Mesothelial cell of epicardium (in vitro differentiated cells): ENCODE measurements at regions not wholly inside any gene's neighbourhood (a gene's known extent, or its start where the extent isn't known, plus 50 kb on each side); places are given as distances from the start of the nearest gene placed in this dataset.

Experiments used
- DNase-seq, 2 experiments: peaks; one replicate each; pipeline ENCODE4 v3.0.0; 2021; ENCODE audit warnings: low spot score in 2 of 2; ENCODE audit not compliant: unreplicated experiment in 2 of 2
- H3K27ac Mint-ChIP-seq: 2 replicates; pipeline ENCODE4 v1.8.0; 2021; ENCODE audit warnings: mixed read lengths
- H3K27me3 Mint-ChIP-seq: 2 replicates; pipeline ENCODE4 v1.8.0; 2021; ENCODE audit warnings: low read depth, mixed read lengths
- H3K36me3 Mint-ChIP-seq: 2 replicates; pipeline ENCODE4 v1.8.0; 2021; ENCODE audit warnings: mixed read lengths
- H3K4me1 Mint-ChIP-seq: 2 replicates; pipeline ENCODE4 v1.8.0; 2021; ENCODE audit warnings: mixed read lengths
- H3K4me3 Mint-ChIP-seq: 2 replicates; pipeline ENCODE4 v1.8.0; 2021; ENCODE audit warnings: mild to moderate bottlenecking, moderate library complexity, mixed read lengths
- H3K9me3 Mint-ChIP-seq: 2 replicates; pipeline ENCODE4 v1.8.0; 2021; ENCODE audit warnings: mixed read lengths
- TF ChIP-seq, protein P1 (sequence below): fragments of 200-600 bp; sonication (generic); IDR thresholded peaks from one replicate; pipeline ENCODE4 v1.5.0; 2021; ENCODE audit warnings: antibody characterized with exemption; ENCODE audit not compliant: unreplicated experiment

DNA sequence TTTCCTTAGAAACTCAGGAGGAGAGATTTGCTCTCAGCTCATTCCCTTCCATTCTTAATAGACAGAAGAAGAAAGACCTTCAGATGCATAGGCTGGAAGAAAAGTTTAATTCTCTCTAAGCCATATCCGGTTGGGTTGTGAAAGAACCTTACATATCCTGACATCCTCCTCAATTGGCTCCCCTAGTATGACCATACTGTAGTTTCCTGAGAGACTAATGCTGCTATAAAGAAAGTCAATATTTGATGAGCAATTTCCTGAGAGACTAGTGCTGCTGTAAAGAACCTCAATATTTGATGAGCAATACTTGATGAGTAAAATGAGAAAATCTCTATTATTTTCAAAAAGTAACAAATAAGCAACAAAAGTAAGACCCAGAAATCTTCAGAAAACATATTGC, 888.5 kb upstream of the SORCS1 start:
- Mint-ChIP-seq H3K9me3 (peaks cover 5% of the 10 kb centered on the region), H3K27me3 (peaks cover 3% of the 10 kb centered on the region), H3K4me3 (no peak overlapping the region), H3K36me3 (no peaks in the 10 kb centered on the region), H3K27ac (no peak overlapping the region), H3K4me1 (no peaks in the 10 kb centered on the region)
- TF ChIP-seq, protein P1, sequence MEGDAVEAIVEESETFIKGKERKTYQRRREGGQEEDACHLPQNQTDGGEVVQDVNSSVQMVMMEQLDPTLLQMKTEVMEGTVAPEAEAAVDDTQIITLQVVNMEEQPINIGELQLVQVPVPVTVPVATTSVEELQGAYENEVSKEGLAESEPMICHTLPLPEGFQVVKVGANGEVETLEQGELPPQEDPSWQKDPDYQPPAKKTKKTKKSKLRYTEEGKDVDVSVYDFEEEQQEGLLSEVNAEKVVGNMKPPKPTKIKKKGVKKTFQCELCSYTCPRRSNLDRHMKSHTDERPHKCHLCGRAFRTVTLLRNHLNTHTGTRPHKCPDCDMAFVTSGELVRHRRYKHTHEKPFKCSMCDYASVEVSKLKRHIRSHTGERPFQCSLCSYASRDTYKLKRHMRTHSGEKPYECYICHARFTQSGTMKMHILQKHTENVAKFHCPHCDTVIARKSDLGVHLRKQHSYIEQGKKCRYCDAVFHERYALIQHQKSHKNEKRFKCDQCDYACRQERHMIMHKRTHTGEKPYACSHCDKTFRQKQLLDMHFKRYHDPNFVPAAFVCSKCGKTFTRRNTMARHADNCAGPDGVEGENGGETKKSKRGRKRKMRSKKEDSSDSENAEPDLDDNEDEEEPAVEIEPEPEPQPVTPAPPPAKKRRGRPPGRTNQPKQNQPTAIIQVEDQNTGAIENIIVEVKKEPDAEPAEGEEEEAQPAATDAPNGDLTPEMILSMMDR, result no peak
- DNase-seq, result no peak

DNA sequence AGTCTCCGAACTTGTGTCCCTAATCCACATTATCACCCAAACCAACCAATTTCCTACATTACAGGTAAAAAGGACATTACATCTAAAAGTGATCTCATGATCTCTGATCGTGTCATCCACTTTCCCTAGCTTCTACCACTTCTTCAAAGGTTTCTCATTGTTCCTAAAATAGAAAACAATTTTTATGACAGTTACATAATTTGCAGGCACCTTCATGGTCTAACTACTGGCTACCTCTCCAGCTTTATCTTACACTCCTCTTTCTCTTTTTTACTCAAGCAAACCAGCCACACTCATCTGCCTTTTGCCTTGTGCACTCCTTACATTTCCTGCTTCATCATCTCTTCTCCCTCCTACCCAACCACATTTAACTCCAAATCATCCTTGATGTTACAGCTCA, 886.7 kb upstream of the SORCS1 start:
- no peaks in the 10 kb centered on the region for H3K27me3 Mint-ChIP-seq
- no peak overlapping the region for H3K4me3 Mint-ChIP-seq
- peaks cover 8% of the 10 kb centered on the region for H3K9me3 Mint-ChIP-seq
- TF ChIP-seq, protein P1, result no peak
- no peaks in the 10 kb centered on the region for H3K4me1 Mint-ChIP-seq
- H3K27ac Mint-ChIP-seq, result no peak overlapping the region
- DNase-seq, result no peak
- no peaks in the 10 kb centered on the region for H3K36me3 Mint-ChIP-seq

DNA sequence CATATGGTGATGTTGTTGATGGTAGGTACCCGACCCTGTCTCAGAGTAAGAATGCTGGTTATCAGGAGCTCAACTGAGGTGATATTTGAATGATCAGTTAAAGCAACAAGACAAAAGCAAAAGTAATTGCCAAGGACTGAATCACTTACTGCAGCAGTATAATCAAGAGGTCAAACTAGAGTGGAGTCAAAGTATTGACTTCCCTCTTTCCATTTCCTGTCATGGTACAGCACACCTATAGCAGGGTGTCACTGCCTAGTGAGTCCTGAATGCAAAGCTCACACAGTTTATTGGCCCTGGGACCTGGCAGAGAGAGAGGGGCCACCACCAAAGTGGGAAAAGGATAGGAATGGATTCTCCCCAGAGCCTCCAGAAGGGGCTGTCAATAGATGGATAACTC, 886.1 kb upstream of the SORCS1 start:
- H3K27me3 Mint-ChIP-seq, result no peaks in the 10 kb centered on the region
- H3K36me3 Mint-ChIP-seq, result no peaks in the 10 kb centered on the region
- H3K4me3 Mint-ChIP-seq, result no peak overlapping the region
- H3K9me3 Mint-ChIP-seq, result peaks cover 8% of the 10 kb centered on the region
- no peak overlapping the region for H3K27ac Mint-ChIP-seq
- no peaks in the 10 kb centered on the region for H3K4me1 Mint-ChIP-seq
- DNase-seq, result no peak
- TF ChIP-seq, protein P1, result no peak

DNA sequence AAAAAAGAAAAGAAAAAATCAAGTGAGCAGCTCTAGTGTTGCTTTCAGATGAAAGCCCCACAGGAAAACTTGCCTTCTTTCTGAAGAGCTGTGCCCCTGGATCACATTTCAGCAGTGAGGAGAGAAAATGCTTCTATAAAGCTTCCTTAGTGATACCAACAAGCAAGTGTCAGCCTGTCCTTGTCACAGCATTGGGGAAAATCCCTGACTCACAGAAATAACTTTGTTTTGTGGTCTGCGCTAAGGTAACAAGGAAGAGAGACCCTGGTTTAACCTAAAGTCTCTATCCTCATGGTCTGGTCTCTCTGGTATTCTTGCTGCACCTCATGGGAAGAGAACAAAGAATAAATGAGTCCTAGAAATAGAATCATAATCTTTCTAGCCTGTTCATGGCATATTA, 885.2 kb upstream of the SORCS1 start:
- Mint-ChIP-seq H3K36me3 (no peaks in the 10 kb centered on the region), H3K9me3 (peaks cover 8% of the 10 kb centered on the region), H3K27ac (no peak overlapping the region), H3K4me3 (no peak overlapping the region), H3K4me1 (no peaks in the 10 kb centered on the region), H3K27me3 (no peaks in the 10 kb centered on the region)
- no peak for DNase-seq
- TF ChIP-seq, protein P1, result no peak

DNA sequence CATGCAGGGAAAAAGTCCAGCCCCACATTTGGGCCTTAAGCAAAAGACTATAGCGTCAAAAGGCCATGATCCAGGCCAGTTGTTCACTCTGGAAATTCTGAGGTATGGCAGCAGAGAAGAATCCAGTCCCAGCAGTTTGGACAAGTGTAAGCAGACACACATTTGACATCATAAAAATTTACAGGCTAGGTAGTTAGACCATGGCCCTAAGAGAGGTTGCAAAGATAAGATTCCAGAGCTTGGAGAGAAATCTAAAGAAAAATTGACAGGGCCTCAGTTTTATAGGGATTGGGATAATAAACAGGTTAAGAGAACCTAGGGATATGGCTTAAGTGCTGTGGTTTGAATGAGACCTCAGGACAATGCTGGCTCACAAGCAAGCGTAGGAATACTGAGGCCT, 884.4 kb upstream of the SORCS1 start:
- no peaks in the 10 kb centered on the region for H3K27me3 Mint-ChIP-seq
- no peaks in the 10 kb centered on the region for H3K4me1 Mint-ChIP-seq
- TF ChIP-seq, protein P1, result no peak
- DNase-seq, result no peak
- peaks cover 8% of the 10 kb centered on the region for H3K9me3 Mint-ChIP-seq
- no peak overlapping the region for H3K4me3 Mint-ChIP-seq
- H3K36me3 Mint-ChIP-seq, result no peaks in the 10 kb centered on the region
- no peak overlapping the region for H3K27ac Mint-ChIP-seq

DNA sequence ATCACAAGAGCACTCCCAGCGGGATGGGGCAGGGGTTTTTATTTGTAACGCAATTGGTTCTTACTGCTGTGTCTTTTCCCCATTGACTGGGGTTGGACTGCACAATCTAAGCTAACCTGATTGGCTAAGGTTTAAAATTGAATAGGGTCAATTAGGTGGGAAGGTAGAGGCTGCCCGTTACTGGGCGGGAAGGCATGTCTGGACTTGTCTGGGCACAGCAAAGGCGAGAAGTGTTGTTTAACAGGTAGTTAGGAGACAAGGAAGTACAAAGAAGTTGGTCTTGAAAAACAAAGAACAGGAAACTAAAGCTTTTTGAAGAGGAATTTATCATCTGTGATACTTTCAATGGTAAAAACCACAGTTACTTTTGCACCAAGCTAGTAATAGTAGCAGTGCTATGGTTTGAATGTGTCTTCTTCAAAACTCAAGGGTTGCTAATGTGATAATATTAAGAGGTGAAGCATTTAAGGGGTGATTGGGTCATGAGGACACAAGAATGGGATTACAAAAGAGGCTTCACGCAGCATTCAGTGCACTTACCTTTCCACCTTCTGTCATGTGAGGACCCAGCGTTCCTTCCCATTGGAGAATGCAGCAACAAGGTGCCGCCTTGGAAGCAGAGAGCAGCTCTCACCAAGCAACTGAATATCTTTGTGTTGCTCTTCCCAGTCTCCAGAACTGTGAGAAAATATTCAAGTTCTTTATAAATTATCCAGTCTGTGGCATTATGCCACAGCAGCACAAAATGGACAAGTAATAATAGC, 875.5 kb upstream of the SORCS1 start:
- Mint-ChIP-seq H3K27me3 (no peaks in the 10 kb centered on the region), H3K27ac (no peak overlapping the region), H3K36me3 (no peaks in the 10 kb centered on the region), H3K9me3 (peaks cover 12% of the 10 kb centered on the region), H3K4me3 (no peak overlapping the region), H3K4me1 (no peaks in the 10 kb centered on the region)
- TF ChIP-seq, protein P1, result no peak
- DNase-seq, result no peak
